GM18507 (cell line): ENCODE measurements at regions not wholly inside any gene's neighbourhood (a gene's known extent, or its start where the extent isn't known, plus 50 kb on each side); places are given as distances from the start of the nearest gene placed in this dataset.
"Not testable (repeated sequence)": the region's sequence is repeated elsewhere in the genome, so short reads cannot be mapped to it uniquely, and the experiment has no call there.

Experiments used
- DNase-seq: peaks from one replicate; pipeline ENCODE4 v3.0.0; 2011; ENCODE audit warnings: low read depth; ENCODE audit not compliant: insufficient read length; ENCODE audit errors: extremely low spot score
- FAIRE-seq: peaks from 2 replicates; lab custom pipeline; 2011; peaks lifted over from hg19 to GRCh38; lab: Jason Lieb, UNC

GRCh38 chrX:56343219-56343618 is 111.1 kb downstream of the KLF8 start:
- DNase-seq (no peak), FAIRE-seq (no peak)

GRCh38 chrX:56343664-56344063 is 111.5 kb downstream of the KLF8 start:
- no peak for DNase-seq
- FAIRE-seq: no peak

GRCh38 chrX:56358145-56358544 is 126.0 kb downstream of the KLF8 start:
- FAIRE-seq, DNase-seq: not testable (repeated sequence)

- not testable (repeated sequence) for DNase-seq
- peak; percentile 52 for FAIRE-seq
Observed at GRCh38 chrX:56365171-56365570, 133.0 kb downstream of the KLF8 start.

GRCh38 chrX:56366901-56367300 is 134.7 kb downstream of the KLF8 start:
- no peak for DNase-seq
- FAIRE-seq: no peak

- DNase-seq: no peak
- FAIRE-seq: no peak
Observed at GRCh38 chrX:56368962-56369361, 136.8 kb downstream of the KLF8 start.

GRCh38 chrX:56379984-56380780 is 148.0 kb downstream of the KLF8 start:
- not testable (repeated sequence) for DNase-seq, FAIRE-seq

- no peak for FAIRE-seq
- no peak for DNase-seq
Observed at GRCh38 chrX:56382278-56382677, 150.1 kb downstream of the KLF8 start.

GRCh38 chrX:56385336-56385735 is 153.2 kb downstream of the KLF8 start:
- no peak for FAIRE-seq
- no peak for DNase-seq

- no peak for FAIRE-seq
- DNase-seq: no peak
Observed at GRCh38 chrX:56385960-56386359, 153.8 kb downstream of the KLF8 start.

- FAIRE-seq (no peak), DNase-seq (no peak)
Observed at GRCh38 chrX:56397636-56398035, 165.5 kb downstream of the KLF8 start.

- FAIRE-seq: no peak
- DNase-seq: no peak
Observed at GRCh38 chrX:56402207-56402606, 161.2 kb upstream of the UBQLN2 start.

- FAIRE-seq: no peak
- no peak for DNase-seq
Observed at GRCh38 chrX:56429581-56429980, 133.8 kb upstream of the UBQLN2 start.

GRCh38 chrX:56451981-56452380 is 111.4 kb upstream of the UBQLN2 start:
- DNase-seq, FAIRE-seq: not testable (repeated sequence)

GRCh38 chrX:56462389-56462788 is 101.0 kb upstream of the UBQLN2 start:
- FAIRE-seq: no peak
- no peak for DNase-seq

GRCh38 chrX:56468441-56468840 is 95.0 kb upstream of the UBQLN2 start:
- no peak for FAIRE-seq

GRCh38 chrX:56494923-56495322 is 68.5 kb upstream of the UBQLN2 start:
- DNase-seq, FAIRE-seq: not testable (repeated sequence)

More at GRCh38 chrX:56468441-56468840, 95.0 kb upstream of the UBQLN2 start:
- DNase-seq: no peak

- FAIRE-seq (no peak), DNase-seq (no peak)
Observed at GRCh38 chrX:56498756-56499155, 64.7 kb upstream of the UBQLN2 start.

- FAIRE-seq (no peak), DNase-seq (no peak)
Observed at GRCh38 chrX:56499372-56499771, 64.1 kb upstream of the UBQLN2 start.

- DNase-seq: no peak
- no peak for FAIRE-seq
Observed at GRCh38 chrX:56503941-56504673, 59.3 kb upstream of the UBQLN2 start.

- no peak for DNase-seq
- no peak for FAIRE-seq
Observed at GRCh38 chrX:56505866-56506265, 57.6 kb upstream of the UBQLN2 start.
